GM10248 (cell line): ENCODE measurements at regions not wholly inside any gene's neighbourhood (a gene's known extent, or its start where the extent isn't known, plus 50 kb on each side); places are given as distances from the start of the nearest gene placed in this dataset.

ENCODE experiments used
- CTCF ChIA-PET: fragments of 300-600 bp; sonication (Branson Sonifier 250); formaldehyde crosslinking; extraction: SDS; loops from one replicate; lab custom pipeline; 2021; ENCODE audit warnings: antibody characterized with exemption; lab: Yijun Ruan, JAX
- POLR2A ChIA-PET: fragments of 350-650 bp; sonication (Branson Sonifier 250); formaldehyde crosslinking; extraction: SDS; loops from one replicate; lab custom pipeline; 2020; ENCODE audit warnings: antibody characterized with exemption; lab: Yijun Ruan, JAX
- DNase-seq: peaks from one replicate; pipeline ENCODE4 v3.0.0; 2012; ENCODE audit errors: extremely low spot score
- CTCF ChIP-seq: IDR thresholded peaks from 2 replicates; pipeline ENCODE4 v1.5.1; 2012; ENCODE audit warnings: mild to moderate bottlenecking, low read depth; ENCODE audit errors: extremely low read depth, missing control alignments, control extremely low read depth

DNA sequence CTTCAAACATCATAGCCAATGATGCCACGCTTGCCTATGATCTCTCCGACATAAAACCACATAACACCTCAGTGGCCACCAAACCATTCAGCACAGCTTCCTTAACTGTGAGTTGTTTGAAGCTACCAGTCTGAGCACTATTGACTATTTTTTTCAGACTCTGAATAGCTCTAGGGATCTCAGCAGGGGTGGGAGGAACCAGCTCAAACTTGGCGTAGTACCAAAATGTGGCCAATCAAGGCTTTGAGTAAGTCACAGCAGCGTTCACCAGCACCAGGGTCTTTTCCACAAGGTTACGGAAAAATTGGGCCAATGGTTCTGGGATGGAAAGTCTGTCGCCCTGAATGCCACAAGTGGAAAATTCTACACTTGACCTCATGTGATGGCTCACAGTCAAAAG, 70.6 kb downstream of the SMPDL3A start:
- POLR2A ChIA-PET: no interaction called here
- no peak for DNase-seq
- no peak for TF ChIP-seq CTCF
- CTCF ChIA-PET: interaction anchor here (1.6 kb wide), 1 partner anchor 9 kb away, joined by 6 read pairs; no protein-coding TSS in a partner anchor

GRCh38 chr6:122861594-122861993, 72.5 kb downstream of the SMPDL3A start:
- no peak for DNase-seq
- CTCF ChIA-PET: interaction anchor here (1.8 kb wide), 1 partner anchor 22 kb away, joined by 3 read pairs; no protein-coding TSS in a partner anchor
- no peak for TF ChIP-seq CTCF

GRCh38 chr6:122868137-122868536, 79.1 kb downstream of the SMPDL3A start:
- DNase-seq: no peak
- POLR2A ChIA-PET: no interaction called here
- TF ChIP-seq CTCF: no peak
- CTCF ChIA-PET: interaction anchor here (1.4 to 3.8 kb wide), 6 partner anchors 9 to 511 kb away, joined by 4 to 47 read pairs (median 6); no protein-coding TSS in a partner anchor

More at GRCh38 chr6:122861594-122861993, 72.5 kb downstream of the SMPDL3A start:
- POLR2A ChIA-PET: no interaction called here

- peak; percentile 38 for DNase-seq
- POLR2A ChIA-PET: no interaction called here
- peak; percentile 55 for TF ChIP-seq CTCF
- CTCF ChIA-PET: interaction anchor here (0.6 to 3.8 kb wide), 22 partner anchors 10 to 847 kb away, joined by 3 to 47 read pairs (median 5); no protein-coding TSS in a partner anchor
Observed at GRCh38 chr6:122869437-122870024, 80.5 kb downstream of the SMPDL3A start.

- no peak for DNase-seq
- TF ChIP-seq CTCF: no peak
- ChIA-PET POLR2A (no interaction called here), CTCF (interaction anchor here (1.7 to 3.8 kb wide), 3 partner anchors 15 to 844 kb away, joined by 5 to 47 read pairs (median 6); no protein-coding TSS in a partner anchor)
Observed at GRCh38 chr6:122871079-122871478, 82.0 kb downstream of the SMPDL3A start.

GRCh38 chr6:122872311-122872710, 83.3 kb downstream of the SMPDL3A start:
- POLR2A ChIA-PET: no interaction called here
- CTCF ChIA-PET: interaction anchor here (0.7 to 3.8 kb wide), 4 partner anchors 17 to 843 kb away, joined by 3 to 47 read pairs (median 4); no protein-coding TSS in a partner anchor
- TF ChIP-seq CTCF: no peak
- no peak for DNase-seq
